ENCODE measurements at regions not wholly inside any gene's neighbourhood (a gene's known extent, or its start where the extent isn't known, plus 50 kb on each side); places are given as distances from the start of the nearest gene placed in this dataset.

- H3K9ac ChIP-seq (ENCODE audit: insufficient read depth, low read length) = no peak overlapping the region
- no peak overlapping the region for H3K27ac ChIP-seq (ENCODE audit: insufficient read depth, low read length)
- H4K20me1 ChIP-seq (ENCODE audit: control insufficient read depth, extremely low read depth, insufficient read depth, low read length) = no peaks in the 10 kb centered on the region
- DNase-seq (ENCODE audit: low read depth in 2 of 2) = no peak
- no peaks in the 10 kb centered on the region for H3K79me2 ChIP-seq (ENCODE audit: control insufficient read depth, insufficient read depth, low read length)
- H3K36me3 ChIP-seq (ENCODE audit: control insufficient read depth, insufficient read depth, low read length) = no peaks in the 10 kb centered on the region
- no peak overlapping the region for H2AFZ ChIP-seq (ENCODE audit: low read length)
- TF ChIP-seq CTCF (conservative IDR thresholded peaks at IDR 0.05 in 1 of 2, IDR thresholded peaks at IDR 0.05 in 1 of 2; ENCODE audit: low read depth in 1 of 2, low read length in 2 of 2) (no peak), EZH2 (IDR thresholded peaks at IDR 0.05; ENCODE audit: low read length, missing control alignments) (no peak)
- no peak overlapping the region for H3K4me2 ChIP-seq (ENCODE audit: extremely low read depth, insufficient read depth, low read length)
- H3K9me3 ChIP-seq (ENCODE audit: control insufficient read depth, insufficient read depth, low read depth, low read length) = no peaks in the 10 kb centered on the region
- H3K4me3 ChIP-seq (replicated peaks in 1 of 4; ENCODE audit: control extremely low read depth in 1 of 4, insufficient read depth in 1 of 4, low read depth in 3 of 4, low read length in 4 of 4) = no peak overlapping the region
- H3K4me1 ChIP-seq (ENCODE audit: control insufficient read depth, extremely low read depth, insufficient read depth, low read length) = no peaks in the 10 kb centered on the region
- no peaks in the 10 kb centered on the region for H3K27me3 ChIP-seq (ENCODE audit: control insufficient read depth, insufficient read depth, low read length)
These were observed 201.0 kb upstream of the GPR101 start for GRCh38 chrX:137234651-137235402.

- Histone ChIP-seq H3K4me2 (ENCODE audit: extremely low read depth, insufficient read depth, low read length) (no peak overlapping the region), H3K79me2 (ENCODE audit: control insufficient read depth, insufficient read depth, low read length) (no peaks in the 10 kb centered on the region), H3K27me3 (ENCODE audit: control insufficient read depth, insufficient read depth, low read length) (no peaks in the 10 kb centered on the region), H3K4me3 (replicated peaks in 1 of 4; ENCODE audit: control extremely low read depth in 1 of 4, insufficient read depth in 1 of 4, low read depth in 3 of 4, low read length in 4 of 4) (no peak overlapping the region), H3K9ac (ENCODE audit: insufficient read depth, low read length) (no peak overlapping the region), H4K20me1 (ENCODE audit: control insufficient read depth, extremely low read depth, insufficient read depth, low read length) (no peaks in the 10 kb centered on the region), H3K4me1 (ENCODE audit: control insufficient read depth, extremely low read depth, insufficient read depth, low read length) (no peaks in the 10 kb centered on the region), H3K27ac (ENCODE audit: insufficient read depth, low read length) (no peak overlapping the region), H2AFZ (ENCODE audit: low read length) (no peak overlapping the region), H3K36me3 (ENCODE audit: control insufficient read depth, insufficient read depth, low read length) (no peaks in the 10 kb centered on the region), H3K9me3 (ENCODE audit: control insufficient read depth, insufficient read depth, low read depth, low read length) (no peaks in the 10 kb centered on the region)
- no peak for TF ChIP-seq EZH2 (IDR thresholded peaks at IDR 0.05; ENCODE audit: low read length, missing control alignments)
- no peak for DNase-seq (ENCODE audit: low read depth in 2 of 2)
These were observed 199.7 kb upstream of the GPR101 start for GRCh38 chrX:137233478-137233877.

GRCh38 chrX:137227151-137227550 lies 193.4 kb upstream of the GPR101 start:
- TF ChIP-seq EZH2 (IDR thresholded peaks at IDR 0.05; ENCODE audit: low read length, missing control alignments) (no peak), CTCF (conservative IDR thresholded peaks at IDR 0.05 in 1 of 2, IDR thresholded peaks at IDR 0.05 in 1 of 2; ENCODE audit: low read depth in 1 of 2, low read length in 2 of 2) (no peak)
- Histone ChIP-seq H3K9me3 (ENCODE audit: control insufficient read depth, insufficient read depth, low read depth, low read length) (no peaks in the 10 kb centered on the region), H3K4me1 (ENCODE audit: control insufficient read depth, extremely low read depth, insufficient read depth, low read length) (no peaks in the 10 kb centered on the region), H2AFZ (ENCODE audit: low read length) (no peak overlapping the region), H3K4me2 (ENCODE audit: extremely low read depth, insufficient read depth, low read length) (no peak overlapping the region), H3K27me3 (ENCODE audit: control insufficient read depth, insufficient read depth, low read length) (no peaks in the 10 kb centered on the region), H3K4me3 (replicated peaks in 1 of 4; ENCODE audit: control extremely low read depth in 1 of 4, insufficient read depth in 1 of 4, low read depth in 3 of 4, low read length in 4 of 4) (no peak overlapping the region), H3K9ac (ENCODE audit: insufficient read depth, low read length) (no peak overlapping the region), H4K20me1 (ENCODE audit: control insufficient read depth, extremely low read depth, insufficient read depth, low read length) (no peaks in the 10 kb centered on the region), H3K27ac (ENCODE audit: insufficient read depth, low read length) (no peak overlapping the region), H3K36me3 (ENCODE audit: control insufficient read depth, insufficient read depth, low read length) (no peaks in the 10 kb centered on the region), H3K79me2 (ENCODE audit: control insufficient read depth, insufficient read depth, low read length) (no peaks in the 10 kb centered on the region)
- no peak for DNase-seq (ENCODE audit: low read depth in 2 of 2)
